Lower leg skin (tissue), 4 donors: ENCODE measurements at regions not wholly inside any gene's neighbourhood (a gene's known extent, or its start where the extent isn't known, plus 50 kb on each side); places are given as distances from the start of the nearest gene placed in this dataset.
"Not testable (repeated sequence)": the region's sequence is repeated elsewhere in the genome, so short reads cannot be mapped to it uniquely, and the experiment has no call there.

ENCODE experiments used
- DNase-seq, 2 donors: peaks; one replicate each; pipeline ENCODE4 v3.0.0-alpha.2; 2019; ENCODE audit warnings: low spot score in 2 of 2
- H3K4me3 ChIP-seq: fragments of 200-600 bp; sonication (generic); 2 replicates; pipeline ENCODE4 v1.5.1; 2017; ENCODE audit warnings: mild to moderate bottlenecking, low read depth; ENCODE audit not compliant: poor library complexity, severe bottlenecking
- POLR2A ChIP-seq, 2 donors: fragments of 450-650 bp; IDR thresholded peaks; one replicate each; pipeline ENCODE4 v1.6.1; 2016 to 2017; ENCODE audit warnings: antibody characterized with exemption in 2 of 2, mild to moderate bottlenecking in 1 of 2, moderate library complexity in 1 of 2
- WGBS, 2 donors: methylation state at CpG; one replicate each; pipeline ENCODE4 v1.1.5; 2018; 5-methylcytosine and 5-hydroxymethylcytosine counted together
- intact Hi-C: fragments of 100-400 bp; cut with DNase I; formaldehyde crosslinking; loops from one replicate; pipeline ENCODE4 v1.15.0; 2023; ENCODE audit warnings: low total_unique reads
- TF ChIP-seq, protein P1 (sequence below), 3 donors: fragments of 450-650 bp; IDR thresholded peaks; one replicate each; pipeline ENCODE4 v1.5.1; 2016; ENCODE audit warnings: antibody characterized with exemption in 3 of 3, mild to moderate bottlenecking in 3 of 3, moderate library complexity in 2 of 3

DNA sequence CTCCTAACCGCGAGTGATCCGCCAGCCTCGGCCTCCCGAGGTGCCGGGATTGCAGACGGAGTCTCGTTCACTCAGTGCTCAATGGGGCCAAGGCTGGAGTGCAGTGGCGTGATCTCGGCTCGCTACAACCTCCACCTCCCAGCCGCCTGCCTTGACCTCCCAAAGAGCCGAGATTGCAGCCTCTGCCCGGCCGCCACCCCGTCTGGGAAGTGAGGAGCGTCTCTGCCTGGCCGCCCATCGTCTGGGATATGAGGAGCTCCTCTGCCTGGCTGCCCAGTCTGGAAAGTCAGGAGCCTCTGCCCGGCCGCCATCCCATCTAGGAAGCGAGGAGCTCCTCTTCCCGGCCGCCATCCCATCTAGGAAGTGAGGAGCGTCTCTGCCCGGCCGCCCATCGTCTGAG is 58.8 kb upstream of the ANKRD30BL start:
- H3K4me3 ChIP-seq, DNase-seq, intact Hi-C loops: not testable (repeated sequence)
- 95 to 97% methylated on average over 14 to 17 of the region's 28 CpGs for WGBS, 2 donors

DNA sequence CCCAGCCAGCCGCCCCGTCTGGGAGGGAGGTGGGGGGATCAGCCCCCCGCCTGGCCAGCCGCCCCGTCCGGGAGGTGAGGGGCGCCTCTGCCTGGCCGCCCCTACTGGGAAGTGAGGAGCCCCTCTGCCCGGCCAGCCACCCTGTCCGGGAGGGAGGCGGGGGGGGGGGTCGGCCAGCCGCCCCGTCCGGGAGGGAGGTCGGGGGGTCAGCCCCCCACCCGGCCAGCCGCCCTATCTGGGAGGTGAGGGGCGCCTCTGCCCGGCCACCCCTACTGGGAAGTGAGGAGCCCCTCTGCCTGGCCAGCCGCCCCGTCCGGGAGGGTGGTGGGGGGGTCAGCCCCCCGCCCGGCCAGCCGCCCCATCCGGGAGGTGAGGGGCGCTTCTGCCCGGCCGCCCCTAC is 60.1 kb upstream of the ANKRD30BL start:
- H3K4me3 ChIP-seq, intact Hi-C loops, DNase-seq: not testable (repeated sequence)
- WGBS, 2 donors = 95% methylated on average over 11 of the region's 30 CpGs; no CpG with 5 or more reads in 1 of the 2 donors

GRCh38 chr2:132252191-132252893 is 90.6 kb upstream of the ANKRD30BL start:
- H3K4me3 ChIP-seq = no peak overlapping the region
- 93 to 94% methylated on average over 32 to 35 of the region's 38 CpGs for WGBS, 2 donors
- DNase-seq = peak in 1 of 2 donors; percentile 65
- intact Hi-C loops = no loop called here
- TF ChIP-seq, protein P1, sequence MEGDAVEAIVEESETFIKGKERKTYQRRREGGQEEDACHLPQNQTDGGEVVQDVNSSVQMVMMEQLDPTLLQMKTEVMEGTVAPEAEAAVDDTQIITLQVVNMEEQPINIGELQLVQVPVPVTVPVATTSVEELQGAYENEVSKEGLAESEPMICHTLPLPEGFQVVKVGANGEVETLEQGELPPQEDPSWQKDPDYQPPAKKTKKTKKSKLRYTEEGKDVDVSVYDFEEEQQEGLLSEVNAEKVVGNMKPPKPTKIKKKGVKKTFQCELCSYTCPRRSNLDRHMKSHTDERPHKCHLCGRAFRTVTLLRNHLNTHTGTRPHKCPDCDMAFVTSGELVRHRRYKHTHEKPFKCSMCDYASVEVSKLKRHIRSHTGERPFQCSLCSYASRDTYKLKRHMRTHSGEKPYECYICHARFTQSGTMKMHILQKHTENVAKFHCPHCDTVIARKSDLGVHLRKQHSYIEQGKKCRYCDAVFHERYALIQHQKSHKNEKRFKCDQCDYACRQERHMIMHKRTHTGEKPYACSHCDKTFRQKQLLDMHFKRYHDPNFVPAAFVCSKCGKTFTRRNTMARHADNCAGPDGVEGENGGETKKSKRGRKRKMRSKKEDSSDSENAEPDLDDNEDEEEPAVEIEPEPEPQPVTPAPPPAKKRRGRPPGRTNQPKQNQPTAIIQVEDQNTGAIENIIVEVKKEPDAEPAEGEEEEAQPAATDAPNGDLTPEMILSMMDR (IDR thresholded peaks at IDR 0.05) = no peak
- no peak for TF ChIP-seq POLR2A (IDR thresholded peaks at IDR 0.05)

- TF ChIP-seq POLR2A (IDR thresholded peaks at IDR 0.05) = no peak
- TF ChIP-seq, protein P1 (IDR thresholded peaks at IDR 0.05) = no peak
- DNase-seq = no peak
- WGBS, 2 donors = 95 to 96% methylated on average over 17 of the region's 17 CpGs
- H3K4me3 ChIP-seq = no peak overlapping the region
- intact Hi-C loops = no loop called here
Observed at GRCh38 chr2:132252894-132253264, 91.1 kb upstream of the ANKRD30BL start.

- intact Hi-C loops = no loop called here
- DNase-seq = peak in 1 of 2 donors; percentile 61
Observed at GRCh38 chr2:132253496-132254305, 91.9 kb upstream of the ANKRD30BL start.

GRCh38 chr2:132254306-132254919 is 92.7 kb upstream of the ANKRD30BL start:
- intact Hi-C loops, H3K4me3 ChIP-seq: not testable (repeated sequence)
- WGBS, 2 donors = 96 to 98% methylated on average over 25 of the region's 25 CpGs
- peak in 1 of 2 donors; percentile 58 for DNase-seq

More at GRCh38 chr2:132253496-132254305, 91.9 kb upstream of the ANKRD30BL start:
- 95 to 97% methylated on average over 34 to 45 of the region's 50 CpGs for WGBS, 2 donors
- TF ChIP-seq, protein P1 (IDR thresholded peaks at IDR 0.05) = no peak
- TF ChIP-seq POLR2A (IDR thresholded peaks at IDR 0.05) = no peak
- no peak overlapping the region for H3K4me3 ChIP-seq

DNA sequence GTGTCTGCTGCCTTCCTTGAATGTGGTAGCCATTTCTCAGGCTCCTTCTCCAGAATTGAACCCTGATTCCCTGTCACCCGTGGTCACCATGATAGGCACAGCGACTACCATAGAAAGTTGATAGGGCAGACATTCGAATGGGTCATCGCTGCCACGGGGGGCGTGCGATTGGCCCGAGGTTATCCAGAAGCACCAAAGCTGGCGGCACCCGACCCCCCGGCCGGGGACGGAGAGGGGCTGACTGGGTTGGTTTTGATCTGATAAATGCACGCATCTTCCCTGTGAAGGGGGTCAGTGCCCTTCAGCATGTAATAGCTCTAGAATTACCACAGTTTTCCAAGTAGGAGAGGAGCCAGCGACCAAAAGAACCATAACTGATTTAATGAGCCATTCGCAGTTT is 94.0 kb upstream of the ANKRD30BL start:
- no peak for TF ChIP-seq POLR2A (IDR thresholded peaks at IDR 0.05)
- TF ChIP-seq, protein P1 (IDR thresholded peaks at IDR 0.05) = no peak
- 93 to 97% methylated on average over 16 of the region's 16 CpGs for WGBS, 2 donors
- no peak overlapping the region for H3K4me3 ChIP-seq
- peak in 1 of 2 donors; percentile 60 for DNase-seq
- intact Hi-C loops = no loop called here
